Thoracic aorta (tissue), 2 donors: ENCODE measurements at regions not wholly inside any gene's neighbourhood (a gene's known extent, or its start where the extent isn't known, plus 50 kb on each side); places are given as distances from the start of the nearest gene placed in this dataset.

Experiments
- ATAC-seq: fragments of 150-250 bp; one replicate; pipeline ENCODE4 v1.8.0; 2017; ENCODE audit warnings: low read depth; ENCODE audit not compliant: insufficient number of reproducible peaks, low FRiP score
- DNase-seq: peaks from one replicate; pipeline ENCODE4 v3.0.0-alpha.2; 2020; ENCODE audit warnings: low spot score
- H3K27ac ChIP-seq, 2 donors: fragments of 200-600 bp; sonication (generic); 1 replicate in 1 of 2; 2 replicates in 1 of 2; pipeline ENCODE4 v1.5.1; 2016; ENCODE audit warnings: mild to moderate bottlenecking in 2 of 2, moderate library complexity in 2 of 2
- H3K27me3 ChIP-seq: fragments of 200-600 bp; sonication (generic); replicated peaks from 2 replicates; pipeline ENCODE4 v1.6.0; 2016; ENCODE audit warnings: mild to moderate bottlenecking; ENCODE audit not compliant: insufficient read depth
- H3K36me3 ChIP-seq: fragments of 200-600 bp; sonication (generic); one replicate; pipeline ENCODE4 v1.5.1; 2016
- H3K4me1 ChIP-seq, 2 donors: fragments of 200-600 bp; sonication (generic); 1 replicate in 1 of 2; 2 replicates in 1 of 2; pipeline versions ENCODE4 v1.5.1 to v1.6.0; 2016; ENCODE audit warnings: low read depth in 2 of 2, mild to moderate bottlenecking in 1 of 2; ENCODE audit not compliant: control insufficient read depth in 1 of 2
- H3K4me3 ChIP-seq: fragments of 200-600 bp; sonication (generic); 2 replicates; pipeline ENCODE4 v1.5.1; 2016; ENCODE audit warnings: mild to moderate bottlenecking
- H3K9me3 ChIP-seq: fragments of 200-600 bp; sonication (generic); 2 replicates; pipeline ENCODE4 v1.5.1; 2016
- CTCF ChIP-seq: fragments of 200-600 bp; sonication (generic); IDR thresholded peaks from one replicate; pipeline ENCODE4 v1.5.1; 2019; ENCODE audit warnings: antibody characterized with exemption

DNA sequence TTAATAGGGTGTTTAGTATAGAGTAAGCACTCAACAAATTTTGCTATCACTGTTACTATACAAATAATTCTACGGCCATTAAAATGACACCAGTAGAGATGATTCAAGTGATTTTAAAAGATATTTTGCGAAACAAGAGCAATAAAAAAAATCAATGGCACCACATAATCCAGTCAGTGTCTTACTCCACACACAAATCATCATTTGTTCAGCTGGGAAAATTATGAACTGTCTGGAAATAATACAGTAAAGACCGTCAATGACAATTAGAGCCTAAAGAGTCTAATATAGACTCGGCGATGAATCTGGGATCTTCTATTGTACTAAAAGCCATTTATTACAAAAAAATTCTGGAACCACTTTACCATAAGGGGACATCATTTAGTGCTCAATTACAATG is 270.5 kb downstream of the ARRDC4 start:
- Histone ChIP-seq H3K36me3 (no peaks in the 10 kb centered on the region), H3K9me3 (no peaks in the 10 kb centered on the region), H3K4me3 (no peak overlapping the region), H3K4me1 (no peaks in the 10 kb centered on the region), H3K27me3 (no peaks in the 10 kb centered on the region), H3K27ac (no peak overlapping the region)
- DNase-seq (no peak), ATAC-seq (no peak)
- no peak for TF ChIP-seq CTCF

DNA sequence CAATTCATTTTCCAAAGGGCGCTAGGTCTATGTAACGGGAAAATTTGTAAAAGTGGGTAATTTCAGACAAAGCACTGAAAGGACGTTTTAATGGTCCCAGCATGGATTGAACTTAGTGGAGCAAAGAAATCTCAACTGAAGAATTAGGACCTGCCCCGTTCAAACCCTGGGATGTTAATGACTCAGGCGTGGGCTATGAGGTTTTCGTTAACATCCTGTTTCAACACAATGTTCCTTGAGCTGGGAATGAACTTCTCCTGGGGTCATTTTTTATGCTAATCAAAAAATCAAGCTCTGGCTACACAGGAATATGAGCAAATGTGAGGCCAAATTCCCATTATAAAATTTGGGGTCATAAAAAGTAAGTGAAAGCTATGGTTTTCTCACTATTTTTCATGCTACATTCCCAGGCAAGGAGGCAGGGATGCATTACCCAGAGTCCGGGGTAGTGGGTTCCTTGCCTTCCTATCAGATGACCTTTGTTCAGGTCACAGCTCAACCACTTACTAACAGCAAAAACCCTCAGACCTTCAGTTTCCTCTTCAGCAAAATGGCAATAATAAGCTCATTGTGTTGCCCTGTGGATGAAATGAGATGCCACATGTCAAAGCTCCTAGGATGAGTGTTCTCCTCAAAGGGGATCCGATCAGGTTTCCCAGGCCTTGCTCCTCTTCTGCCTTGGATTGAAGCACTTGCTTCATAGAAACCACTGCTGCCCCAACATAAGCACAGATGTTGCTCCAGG is 271.4 kb downstream of the ARRDC4 start:
- Histone ChIP-seq H3K27ac (no peak overlapping the region), H3K4me1 (no peaks in the 10 kb centered on the region), H3K27me3 (no peaks in the 10 kb centered on the region), H3K36me3 (no peaks in the 10 kb centered on the region), H3K4me3 (no peak overlapping the region), H3K9me3 (no peaks in the 10 kb centered on the region)
- no peak for TF ChIP-seq CTCF
- no peak for ATAC-seq
- DNase-seq, result no peak

- no peak for TF ChIP-seq CTCF
- H3K27me3 ChIP-seq, result no peaks in the 10 kb centered on the region
- no peak for ATAC-seq
- H3K27ac ChIP-seq, result no peak overlapping the region
- H3K4me3 ChIP-seq, result no peak overlapping the region
- H3K4me1 ChIP-seq, result no peaks in the 10 kb centered on the region
- no peak for DNase-seq
- no peaks in the 10 kb centered on the region for H3K9me3 ChIP-seq
- H3K36me3 ChIP-seq, result no peaks in the 10 kb centered on the region
Measured at GRCh38 chr15:98232761-98233160, 272.3 kb downstream of the ARRDC4 start.

GRCh38 chr15:98233873-98234272 is 273.4 kb downstream of the ARRDC4 start:
- TF ChIP-seq CTCF, result no peak
- H3K27ac ChIP-seq, result no peak overlapping the region
- H3K27me3 ChIP-seq, result no peaks in the 10 kb centered on the region
- no peak for ATAC-seq
- DNase-seq, result no peak
- no peak overlapping the region for H3K4me3 ChIP-seq
- H3K9me3 ChIP-seq, result no peaks in the 10 kb centered on the region
- no peaks in the 10 kb centered on the region for H3K4me1 ChIP-seq
- no peaks in the 10 kb centered on the region for H3K36me3 ChIP-seq

DNA sequence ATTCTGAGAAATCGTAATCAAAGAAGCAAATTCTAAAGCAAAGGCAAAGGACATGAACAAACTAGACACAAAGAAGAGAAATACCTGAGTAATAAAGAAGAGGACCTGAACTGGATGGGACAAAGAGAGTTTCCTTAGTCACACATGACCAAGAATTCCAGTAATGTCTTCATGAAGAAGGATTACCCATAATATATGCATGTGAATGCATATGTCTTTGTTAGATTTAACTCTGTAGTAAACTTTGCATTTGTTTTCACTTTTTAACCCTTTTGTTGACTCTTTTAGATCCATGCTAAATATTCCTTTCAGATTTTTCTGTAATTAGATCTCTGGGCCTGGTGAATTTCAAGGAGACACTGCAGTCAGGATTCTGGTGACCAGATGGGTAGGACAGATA is 279.8 kb downstream of the ARRDC4 start:
- no peak for ATAC-seq
- Histone ChIP-seq H3K4me3 (no peak overlapping the region), H3K9me3 (no peaks in the 10 kb centered on the region), H3K27me3 (no peaks in the 10 kb centered on the region), H3K36me3 (no peaks in the 10 kb centered on the region), H3K27ac (no peak overlapping the region), H3K4me1 (no peaks in the 10 kb centered on the region)
- no peak for DNase-seq
- no peak for TF ChIP-seq CTCF
